GM12878 (cell line): ENCODE measurements at regions not wholly inside any gene's neighbourhood (a gene's known extent, or its start where the extent isn't known, plus 50 kb on each side); places are given as distances from the start of the nearest gene placed in this dataset.

Source experiments
- ATAC-seq: fragments of 200-7000 bp; cut with Tn5 transposase; 3 replicates; pipeline ENCODE4 v1.9.1; 2020; ENCODE audit warnings: mild to moderate bottlenecking, moderate library complexity
- BruUV-seq: library from RNA; stranded (reverse); fragments of 400-500 nt; replicated peaks from 2 replicates; lab custom pipeline; 2021; lab: Mats Ljungman, UMichigan
- CTCF ChIA-PET: fragments of 300-600 bp; sonication (Branson Sonifier 250); formaldehyde crosslinking; extraction: SDS; loops from one replicate; lab custom pipeline; 2021; ENCODE audit warnings: inconsistent platforms; lab: Yijun Ruan, JAX
- POLR2A ChIA-PET: fragments of 350-600 bp; formaldehyde crosslinking; extraction: SDS; loops from one replicate; lab custom pipeline; 2021; ENCODE audit warnings: inconsistent platforms; lab: Charles Lee
- RAD21 ChIA-PET: fragments of 300-600 bp; sonication (Branson Sonifier 250); formaldehyde crosslinking; loops from one replicate; lab custom pipeline; 2023; ENCODE audit warnings: antibody characterized with exemption; ENCODE audit not compliant: unreplicated experiment; lab: Charles Lee
- SMC1A ChIA-PET: fragments of 300-600 bp; sonication (Branson Sonifier 250); formaldehyde crosslinking; loops from one replicate; lab custom pipeline; 2023; ENCODE audit not compliant: unreplicated experiment, uncharacterized antibody; lab: Charles Lee
- DNase-seq: peaks from one replicate; pipeline ENCODE4 v3.0.0-alpha.2; 2011; ENCODE audit warnings: low read depth, low spot score
- FAIRE-seq: peaks from 3 replicates; lab custom pipeline; 2011; peaks lifted over from hg19 to GRCh38; lab: Jason Lieb, UNC
- H2AFZ ChIP-seq: 2 replicates; pipeline ENCODE4 v1.6.0; 2011; ENCODE audit warnings: low read depth, low read length, control low read depth; ENCODE audit not compliant: control insufficient read depth
- H3K27ac ChIP-seq: 2 replicates; pipeline ENCODE4 v1.5.1; 2011; ENCODE audit warnings: control low read depth; ENCODE audit not compliant: control insufficient read depth, insufficient read depth
- H3K27me3 ChIP-seq, 2 experiments: replicated peaks in 1 of 2; 2 replicates each; pipeline versions ENCODE4 v1.6.0 to v1.6.1; 2011; ENCODE audit warnings: low read length in 1 of 2; ENCODE audit not compliant: control insufficient read depth in 2 of 2, insufficient read depth in 2 of 2
- H3K36me3 ChIP-seq, 2 experiments: 2 replicates each; pipeline ENCODE4 v1.5.1; 2011; ENCODE audit warnings: low read length in 1 of 2; ENCODE audit not compliant: control insufficient read depth in 2 of 2, insufficient read depth in 2 of 2
- H3K4me1 ChIP-seq: 2 replicates; pipeline ENCODE4 v1.6.1; 2011; ENCODE audit warnings: mild to moderate bottlenecking, low read length, moderate library complexity, mixed read lengths; ENCODE audit not compliant: control insufficient read depth, insufficient read depth
- H3K4me2 ChIP-seq: 2 replicates; pipeline ENCODE4 v1.6.0; 2011; ENCODE audit warnings: control low read depth; ENCODE audit not compliant: control insufficient read depth, insufficient read depth
- H3K4me3 ChIP-seq: fragments of 200-600 bp; sonication (generic); 2 replicates; pipeline ENCODE4 v1.5.1; 2016
- H3K79me2 ChIP-seq: 2 replicates; pipeline ENCODE4 v1.6.0; 2011; ENCODE audit warnings: low read length; ENCODE audit not compliant: control insufficient read depth, insufficient read depth
- H3K9ac ChIP-seq: 2 replicates; pipeline ENCODE4 v1.8.0; 2011; ENCODE audit warnings: low read length, control low read depth, mixed read lengths; ENCODE audit not compliant: control insufficient read depth, insufficient read depth
- H3K9me3 ChIP-seq: replicated peaks from 3 replicates; pipeline ENCODE4 v1.5.1; 2011; ENCODE audit warnings: mild to moderate bottlenecking, low read length; ENCODE audit not compliant: control insufficient read depth, insufficient read depth
- H4K20me1 ChIP-seq: 2 replicates; pipeline ENCODE4 v1.6.0; 2011; ENCODE audit not compliant: control insufficient read depth, insufficient read depth
- ATF7 ChIP-seq: fragments of 450-650 bp; IDR thresholded peaks from 2 replicates; pipeline ENCODE4 v1.6.1; 2016; ENCODE audit warnings: low read depth, mild to moderate bottlenecking
- BHLHE40 ChIP-seq, 2 experiments: fragments of 450-650 bp in 1 of 2; IDR thresholded peaks; 2 replicates each; pipeline ENCODE4 v1.6.1; 2011 to 2017; ENCODE audit warnings: low read depth in 2 of 2, borderline replicate concordance in 1 of 2, improper control_type of control experiment in 1 of 2, low read length in 1 of 2, mild to moderate bottlenecking in 1 of 2
- E4F1 ChIP-seq: fragments of 450-650 bp; IDR thresholded peaks from 2 replicates; pipeline ENCODE4 v1.6.1; 2018; ENCODE audit warnings: borderline replicate concordance, mild to moderate bottlenecking; ENCODE audit not compliant: partially characterized antibody
- EED ChIP-seq: sonication (generic); IDR thresholded peaks from 2 replicates; pipeline ENCODE4 v1.6.1; 2016; ENCODE audit warnings: antibody characterized with exemption, low read depth
- IRF4 ChIP-seq: IDR thresholded peaks from 2 replicates; pipeline ENCODE4 v1.6.1; 2011; ENCODE audit warnings: low read depth, low read length
- KAT2A ChIP-seq: conservative IDR thresholded peaks from 2 replicates; pipeline ENCODE4 v1.6.1; 2011; ENCODE audit warnings: low read depth, low read length; ENCODE audit not compliant: control insufficient read depth
- MTA3 ChIP-seq: IDR thresholded peaks from 2 replicates; pipeline ENCODE4 v1.6.1; 2012; ENCODE audit warnings: low read length, inconsistent platforms, borderline replicate concordance
- NR2C1 ChIP-seq: fragments of 450-650 bp; IDR thresholded peaks from 2 replicates; pipeline ENCODE4 v1.6.1; 2017; ENCODE audit warnings: antibody characterized with exemption, mild to moderate bottlenecking, moderate library complexity
- SMAD1 ChIP-seq: fragments of 450-650 bp; IDR thresholded peaks from 2 replicates; pipeline ENCODE4 v1.6.1; 2018; ENCODE audit warnings: mild to moderate bottlenecking, low read depth; ENCODE audit not compliant: partially characterized antibody
- TAF1 ChIP-seq: IDR thresholded peaks from 2 replicates; pipeline ENCODE4 v1.6.1; 2011; ENCODE audit warnings: mild to moderate bottlenecking, low read depth, low read length, borderline replicate concordance
- ZNF622 ChIP-seq: fragments of 450-650 bp; IDR thresholded peaks from 2 replicates; pipeline ENCODE4 v1.6.1; 2017; ENCODE audit warnings: mild to moderate bottlenecking, inconsistent platforms
- WGBS: methylation state at CpG from one replicate; pipeline ENCODE4 v1.1.6; 2016; ENCODE audit warnings: low lambda C conversion rate; ENCODE audit not compliant: insufficient replicate concordance, insufficient coverage; ENCODE audit errors: missing lambda C conversion rate; 5-methylcytosine and 5-hydroxymethylcytosine counted together
- in situ Hi-C: fragments of 300-500 bp; cut with MboI; formaldehyde crosslinking; loops from 9 replicates; pipeline ENCODE4 v1.14.3; 2018; ENCODE audit warnings: mixed read lengths
- intact Hi-C: fragments of 100-400 bp; cut with micrococcal nuclease; formaldehyde crosslinking; loops from one replicate; pipeline ENCODE4 v1.14.2; 2022; ENCODE audit not compliant: unreplicated experiment
- TF ChIP-seq, protein P1 (sequence below): fragments of 450-650 bp; formaldehyde crosslinking; IDR thresholded peaks from 2 replicates; pipeline ENCODE4 v1.4.0; 2022; ENCODE audit warnings: mild to moderate bottlenecking, moderate library complexity
- TF ChIP-seq, protein P2 (sequence below): fragments of 450-650 bp; formaldehyde crosslinking; IDR thresholded peaks from 2 replicates; pipeline ENCODE4 v1.4.0; 2020; ENCODE audit warnings: mild to moderate bottlenecking, moderate library complexity

- TF ChIP-seq, protein P1, sequence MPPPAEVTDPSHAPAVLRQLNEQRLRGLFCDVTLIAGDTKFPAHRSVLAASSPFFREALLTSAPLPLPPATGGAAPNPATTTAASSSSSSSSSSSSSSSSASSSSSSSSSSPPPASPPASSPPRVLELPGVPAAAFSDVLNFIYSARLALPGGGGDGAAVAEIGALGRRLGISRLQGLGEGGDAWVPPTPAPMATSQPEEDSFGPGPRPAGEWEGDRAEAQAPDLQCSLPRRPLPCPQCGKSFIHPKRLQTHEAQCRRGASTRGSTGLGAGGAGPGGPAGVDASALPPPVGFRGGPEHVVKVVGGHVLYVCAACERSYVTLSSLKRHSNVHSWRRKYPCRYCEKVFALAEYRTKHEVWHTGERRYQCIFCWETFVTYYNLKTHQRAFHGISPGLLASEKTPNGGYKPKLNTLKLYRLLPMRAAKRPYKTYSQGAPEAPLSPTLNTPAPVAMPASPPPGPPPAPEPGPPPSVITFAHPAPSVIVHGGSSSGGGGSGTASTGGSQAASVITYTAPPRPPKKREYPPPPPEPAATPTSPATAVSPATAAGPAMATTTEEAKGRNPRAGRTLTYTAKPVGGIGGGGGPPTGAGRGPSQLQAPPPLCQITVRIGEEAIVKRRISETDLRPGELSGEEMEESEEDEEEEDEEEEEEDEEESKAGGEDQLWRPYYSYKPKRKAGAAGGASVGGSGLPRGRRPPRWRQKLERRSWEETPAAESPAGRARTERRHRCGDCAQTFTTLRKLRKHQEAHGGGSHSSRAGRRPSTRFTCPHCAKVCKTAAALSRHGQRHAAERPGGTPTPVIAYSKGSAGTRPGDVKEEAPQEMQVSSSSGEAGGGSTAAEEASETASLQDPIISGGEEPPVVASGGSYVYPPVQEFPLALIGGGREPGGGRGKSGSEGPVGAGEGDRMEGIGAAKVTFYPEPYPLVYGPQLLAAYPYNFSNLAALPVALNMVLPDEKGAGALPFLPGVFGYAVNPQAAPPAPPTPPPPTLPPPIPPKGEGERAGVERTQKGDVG, result no peak
- TF ChIP-seq MTA3 (no peak), ZNF622 (no peak), E4F1 (no peak)
These were observed 622.5 kb downstream of the TBL1XR1 start (continued) for GRCh38 chr3:176574786-176575185.

- H3K4me2 ChIP-seq, result no peak overlapping the region
- H3K9me3 ChIP-seq, result no peaks in the 10 kb centered on the region
- DNase-seq (no peak), ATAC-seq (no peak), FAIRE-seq (no peak)
- no peaks in the 10 kb centered on the region for H3K79me2 ChIP-seq
- H3K9ac ChIP-seq, result no peak overlapping the region
- H3K4me1 ChIP-seq, result no peaks in the 10 kb centered on the region
- H3K27ac ChIP-seq, result no peak overlapping the region
- TF ChIP-seq EED (no peak), SMAD1 (no peak), ATF7 (no peak), NR2C1 (no peak), KAT2A (no peak), BHLHE40 (IDR thresholded peaks at IDR 0.05; ENCODE audit: borderline replicate concordance in 1 of 2, low read depth in 2 of 2, low read length in 1 of 2) (no peak), IRF4 (no peak), TAF1 (no peak)
- TF ChIP-seq, protein P2, sequence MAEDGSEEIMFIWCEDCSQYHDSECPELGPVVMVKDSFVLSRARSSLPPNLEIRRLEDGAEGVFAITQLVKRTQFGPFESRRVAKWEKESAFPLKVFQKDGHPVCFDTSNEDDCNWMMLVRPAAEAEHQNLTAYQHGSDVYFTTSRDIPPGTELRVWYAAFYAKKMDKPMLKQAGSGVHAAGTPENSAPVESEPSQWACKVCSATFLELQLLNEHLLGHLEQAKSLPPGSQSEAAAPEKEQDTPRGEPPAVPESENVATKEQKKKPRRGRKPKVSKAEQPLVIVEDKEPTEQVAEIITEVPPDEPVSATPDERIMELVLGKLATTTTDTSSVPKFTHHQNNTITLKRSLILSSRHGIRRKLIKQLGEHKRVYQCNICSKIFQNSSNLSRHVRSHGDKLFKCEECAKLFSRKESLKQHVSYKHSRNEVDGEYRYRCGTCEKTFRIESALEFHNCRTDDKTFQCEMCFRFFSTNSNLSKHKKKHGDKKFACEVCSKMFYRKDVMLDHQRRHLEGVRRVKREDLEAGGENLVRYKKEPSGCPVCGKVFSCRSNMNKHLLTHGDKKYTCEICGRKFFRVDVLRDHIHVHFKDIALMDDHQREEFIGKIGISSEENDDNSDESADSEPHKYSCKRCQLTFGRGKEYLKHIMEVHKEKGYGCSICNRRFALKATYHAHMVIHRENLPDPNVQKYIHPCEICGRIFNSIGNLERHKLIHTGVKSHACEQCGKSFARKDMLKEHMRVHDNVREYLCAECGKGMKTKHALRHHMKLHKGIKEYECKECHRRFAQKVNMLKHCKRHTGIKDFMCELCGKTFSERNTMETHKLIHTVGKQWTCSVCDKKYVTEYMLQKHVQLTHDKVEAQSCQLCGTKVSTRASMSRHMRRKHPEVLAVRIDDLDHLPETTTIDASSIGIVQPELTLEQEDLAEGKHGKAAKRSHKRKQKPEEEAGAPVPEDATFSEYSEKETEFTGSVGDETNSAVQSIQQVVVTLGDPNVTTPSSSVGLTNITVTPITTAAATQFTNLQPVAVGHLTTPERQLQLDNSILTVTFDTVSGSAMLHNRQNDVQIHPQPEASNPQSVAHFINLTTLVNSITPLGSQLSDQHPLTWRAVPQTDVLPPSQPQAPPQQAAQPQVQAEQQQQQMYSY (CRISPR knock-in tag), result no peak
- POLR2A ChIA-PET, result no interaction called here
- CTCF ChIA-PET, result no interaction called here
- RAD21 ChIA-PET, result no interaction called here
- SMC1A ChIA-PET, result no interaction called here
- no peak overlapping the region for H2AFZ ChIP-seq
- no peaks in the 10 kb centered on the region for H3K36me3 ChIP-seq
- no peaks in the 10 kb centered on the region for H4K20me1 ChIP-seq
- WGBS, result 55% methylated on average over 6 of the region's 6 CpGs
- intact Hi-C loops, result no loop called here
- no TSS peak for BruUV-seq
- in situ Hi-C loops, result no loop called here
- H3K4me3 ChIP-seq, result no peak overlapping the region
- no peaks in the 10 kb centered on the region for H3K27me3 ChIP-seq
These were observed 625.4 kb downstream of the TBL1XR1 start for GRCh38 chr3:176571926-176572325.
